ENCODE measurements at regions not wholly inside any gene's neighbourhood (a gene's known extent, or its start where the extent isn't known, plus 50 kb on each side); places are given as distances from the start of the nearest gene placed in this dataset.

- no peak for TF ChIP-seq CTCF (IDR thresholded peaks at IDR 0.05; ENCODE audit: poor library complexity, severe bottlenecking)
- no peak for TF ChIP-seq TAF1 (IDR thresholded peaks at IDR 0.05; ENCODE audit: low read depth)
- no peak for TF ChIP-seq POLR2AphosphoS5 (IDR thresholded peaks at IDR 0.05)
- no peak for TF ChIP-seq EP300 (conservative IDR thresholded peaks at IDR 0.05; ENCODE audit: poor library complexity, severe bottlenecking)
- TF ChIP-seq EZH2 (IDR thresholded peaks at IDR 0.05; ENCODE audit: borderline replicate concordance, insufficient read depth, low read length, poor library complexity, severe bottlenecking), result no peak
Measured at GRCh38 chr4:15186149-15186548, 183.9 kb downstream of the CPEB2 start.

Data from neural cell (in vitro differentiated cells).